HG02840 (cell line): ENCODE measurements at regions not wholly inside any gene's neighbourhood (a gene's known extent, or its start where the extent isn't known, plus 50 kb on each side); places are given as distances from the start of the nearest gene placed in this dataset.
"Not testable (repeated sequence)": the region's sequence is repeated elsewhere in the genome, so short reads cannot be mapped to it uniquely, and the experiment has no call there.

Experiments
- ATAC-seq: cut with Tn5 transposase; IDR thresholded peaks from one replicate; pipeline ENCODE4 v1.9.1; 2021; ENCODE audit warnings: mild to moderate bottlenecking, moderate library complexity, moderate number of reproducible peaks; ENCODE audit not compliant: unreplicated experiment, low FRiP score

- no peak for ATAC-seq
These were observed 442.4 kb downstream of the ZIC3 start for GRCh38 chrX:138008281-138008680.

GRCh38 chrX:138011468-138011867 lies 445.5 kb downstream of the ZIC3 start:
- no peak for ATAC-seq

GRCh38 chrX:138014577-138014976 lies 448.6 kb downstream of the ZIC3 start:
- no peak for ATAC-seq

GRCh38 chrX:138018145-138018799 lies 452.3 kb downstream of the ZIC3 start:
- no peak for ATAC-seq

- ATAC-seq, result no peak
These were observed 455.0 kb downstream of the ZIC3 start for GRCh38 chrX:138020941-138021340.

GRCh38 chrX:138026211-138026610 lies 460.3 kb downstream of the ZIC3 start:
- no peak for ATAC-seq

- ATAC-seq, result no peak
These were observed 465.8 kb downstream of the ZIC3 start for GRCh38 chrX:138031715-138032114.

- no peak for ATAC-seq
These were observed 468.2 kb downstream of the ZIC3 start for GRCh38 chrX:138034136-138034535.

- ATAC-seq, result no peak
These were observed 471.6 kb downstream of the ZIC3 start for GRCh38 chrX:138037548-138037947.

GRCh38 chrX:138057883-138058282 lies 492.0 kb downstream of the ZIC3 start:
- no peak for ATAC-seq

GRCh38 chrX:138058931-138059330 lies 493.0 kb downstream of the ZIC3 start:
- ATAC-seq, result no peak

GRCh38 chrX:138067415-138067814 lies 501.5 kb downstream of the ZIC3 start:
- ATAC-seq, result no peak

GRCh38 chrX:138073626-138074025 lies 507.7 kb downstream of the ZIC3 start:
- ATAC-seq, result no peak

- no peak for ATAC-seq
These were observed 516.3 kb downstream of the ZIC3 start for GRCh38 chrX:138082251-138082650.

GRCh38 chrX:138082896-138083295 lies 517.0 kb downstream of the ZIC3 start:
- ATAC-seq, result no peak

- ATAC-seq, result not testable (repeated sequence)
These were observed 545.0 kb downstream of the ZIC3 start for GRCh38 chrX:138110910-138111309.

GRCh38 chrX:138127314-138127713 lies 561.4 kb downstream of the ZIC3 start:
- no peak for ATAC-seq

GRCh38 chrX:138128027-138128671 lies 562.2 kb downstream of the ZIC3 start:
- ATAC-seq, result peak; percentile 85

- ATAC-seq, result no peak
These were observed 560.8 kb downstream of the FGF13 start for GRCh38 chrX:138150709-138151108.

- no peak for ATAC-seq
These were observed 553.7 kb downstream of the FGF13 start for GRCh38 chrX:138157850-138158249.

GRCh38 chrX:138191998-138192397 lies 519.5 kb downstream of the FGF13 start:
- ATAC-seq, result no peak

- no peak for ATAC-seq
These were observed 481.8 kb downstream of the FGF13 start for GRCh38 chrX:138229718-138230117.
